Endodermal cell (in vitro differentiated cells): ENCODE measurements at regions not wholly inside any gene's neighbourhood (a gene's known extent, or its start where the extent isn't known, plus 50 kb on each side); places are given as distances from the start of the nearest gene placed in this dataset.

ENCODE experiments used
- DNase-seq: peaks from one replicate; pipeline ENCODE4 v3.0.0-alpha.2; 2017
- H3K27ac ChIP-seq: 2 replicates; pipeline ENCODE4 v1.5.1; 2013; ENCODE audit warnings: mild to moderate bottlenecking, low read depth, low read length, moderate library complexity
- H3K27me3 ChIP-seq: 2 replicates; pipeline ENCODE4 v1.6.1; 2013; ENCODE audit warnings: mild to moderate bottlenecking, low read length, moderate library complexity; ENCODE audit not compliant: insufficient read depth, control insufficient read depth, poor library complexity, severe bottlenecking
- H3K36me3 ChIP-seq: 2 replicates; pipeline ENCODE4 v1.7.0; 2013; ENCODE audit warnings: mild to moderate bottlenecking, low read length, moderate library complexity; ENCODE audit not compliant: control insufficient read depth, insufficient read depth
- H3K4me1 ChIP-seq: one replicate; pipeline ENCODE4 v1.7.0; 2013; ENCODE audit warnings: low read length; ENCODE audit not compliant: control insufficient read depth, insufficient read depth
- H3K4me3 ChIP-seq: 2 replicates; pipeline ENCODE4 v1.5.1; 2013; ENCODE audit warnings: mild to moderate bottlenecking, low read length, moderate library complexity
- H3K9ac ChIP-seq: 2 replicates; pipeline ENCODE4 v1.6.1; 2013; ENCODE audit warnings: mild to moderate bottlenecking, low read length, moderate library complexity; ENCODE audit not compliant: poor library complexity, severe bottlenecking; ENCODE audit errors: extremely low read depth
- H3K9me3 ChIP-seq: 2 replicates; pipeline ENCODE4 v1.6.1; 2013; ENCODE audit warnings: mild to moderate bottlenecking, low read length, moderate library complexity; ENCODE audit not compliant: control insufficient read depth
- H3K27ac Mint-ChIP-seq: 2 replicates; pipeline ENCODE4 v1.8.0; 2020; ENCODE audit warnings: mixed read lengths
- H3K27me3 Mint-ChIP-seq: 2 replicates; pipeline ENCODE4 v1.8.0; 2021; ENCODE audit warnings: mild to moderate bottlenecking, mixed read lengths; ENCODE audit not compliant: insufficient read depth
- H3K36me3 Mint-ChIP-seq: 2 replicates; pipeline ENCODE4 v1.8.0; 2020; ENCODE audit warnings: low read depth, mixed read lengths
- H3K4me1 Mint-ChIP-seq: 2 replicates; pipeline ENCODE4 v1.8.0; 2020; ENCODE audit warnings: mixed read lengths
- H3K4me3 Mint-ChIP-seq: 2 replicates; pipeline ENCODE4 v1.8.0; 2020; ENCODE audit warnings: mild to moderate bottlenecking, moderate library complexity, mixed read lengths
- H3K9me3 Mint-ChIP-seq: 2 replicates; pipeline ENCODE4 v1.8.0; 2020; ENCODE audit warnings: mild to moderate bottlenecking, mixed read lengths
- CTCF ChIP-seq: fragments of 200-600 bp; sonication (generic); conservative IDR thresholded peaks from 2 replicates; pipeline ENCODE4 v1.5.0; 2021; ENCODE audit warnings: antibody characterized with exemption, mild to moderate bottlenecking
- WGBS, 2 experiments: methylation state at CpG; one replicate each; pipeline versions ENCODE4 v1.1.5 to v1.1.7; 2013; ENCODE audit warnings: missing lambda C conversion rate in 2 of 2, mixed read lengths in 1 of 2; ENCODE audit not compliant: insufficient coverage in 1 of 2, insufficient read length in 1 of 2; 5-methylcytosine and 5-hydroxymethylcytosine counted together

DNA sequence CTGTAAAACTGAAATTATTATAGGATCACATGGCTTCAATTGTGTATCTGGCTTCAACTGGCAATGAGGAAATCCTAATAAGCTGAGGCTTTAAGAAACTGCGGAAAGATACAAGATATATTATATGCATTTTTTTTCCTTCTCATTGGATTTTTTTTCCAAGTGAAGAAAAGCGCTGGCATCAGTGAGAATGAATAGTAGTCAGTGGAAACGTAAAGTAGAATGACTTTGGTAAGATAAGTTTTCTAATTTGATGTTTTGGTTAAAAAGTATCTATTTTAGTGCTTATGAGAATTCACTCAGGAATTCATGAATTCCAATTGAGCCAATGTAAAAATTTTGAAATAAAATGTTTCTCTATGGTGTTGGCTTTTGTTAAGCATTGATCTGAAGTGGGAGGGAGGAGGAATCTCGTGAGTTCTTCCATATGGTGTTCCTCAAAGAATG lies 173.5 kb upstream of the FRMD6 start:
- no peaks in the 10 kb centered on the region for H3K27me3 ChIP-seq
- H3K36me3 Mint-ChIP-seq: no peaks in the 10 kb centered on the region
- H3K4me3 ChIP-seq: no peak overlapping the region
- H3K9me3 Mint-ChIP-seq: no peaks in the 10 kb centered on the region
- no peak for DNase-seq
- WGBS, 2 experiments: 91 to 94% methylated on average over 2 to 4 of the region's 4 CpGs
- H3K27me3 Mint-ChIP-seq: no peaks in the 10 kb centered on the region
- no peaks in the 10 kb centered on the region for H3K36me3 ChIP-seq
- peaks cover 9% of the 10 kb centered on the region for H3K4me1 ChIP-seq
- H3K27ac Mint-ChIP-seq: no peak overlapping the region
- H3K9me3 ChIP-seq: no peaks in the 10 kb centered on the region
- H3K27ac ChIP-seq: no peak overlapping the region
- no peak for TF ChIP-seq CTCF
- H3K4me1 Mint-ChIP-seq: peaks cover 14% of the 10 kb centered on the region
- no peak overlapping the region for H3K9ac ChIP-seq
- no peak overlapping the region for H3K4me3 Mint-ChIP-seq

DNA sequence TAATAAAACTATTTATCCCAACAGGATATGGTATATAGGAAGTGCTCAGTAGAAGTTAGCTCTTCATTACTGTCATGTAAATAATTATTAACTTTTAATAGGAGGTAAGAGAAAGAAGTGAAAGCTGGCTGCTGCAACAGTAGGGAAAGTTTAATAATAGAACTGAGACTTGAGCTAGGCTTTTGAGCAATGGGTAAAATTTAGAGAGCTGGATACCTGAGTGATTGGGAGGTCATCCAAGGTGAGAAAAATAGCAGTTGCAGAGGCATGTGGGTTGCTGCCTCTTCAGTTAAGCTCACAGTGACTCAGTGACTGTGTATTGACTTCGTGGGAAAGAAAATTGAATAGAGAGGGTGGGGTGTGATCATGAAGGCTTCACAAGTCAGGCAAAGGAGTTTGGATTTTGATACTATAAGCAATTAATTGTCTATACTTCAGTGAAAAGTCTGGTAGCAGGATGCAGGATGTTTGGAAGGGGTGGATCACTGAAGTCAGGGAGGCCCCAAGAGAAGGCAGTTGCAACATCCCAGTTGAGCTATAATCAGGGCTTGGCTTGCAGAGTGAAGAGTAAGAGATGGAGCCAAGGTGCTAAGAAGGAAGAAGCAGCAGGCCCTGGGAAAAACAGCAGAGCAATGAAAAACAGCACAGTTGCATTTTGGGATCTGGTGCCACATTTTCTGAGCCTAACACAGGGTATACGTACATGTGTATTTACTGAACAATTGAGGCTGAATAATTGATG lies 172.0 kb upstream of the FRMD6 start:
- H3K4me1 Mint-ChIP-seq: no peaks in the 10 kb centered on the region
- Histone ChIP-seq H3K4me1 (peaks cover 3% of the 10 kb centered on the region), H3K9ac (no peak overlapping the region), H3K36me3 (no peaks in the 10 kb centered on the region), H3K27ac (no peak overlapping the region), H3K27me3 (no peaks in the 10 kb centered on the region), H3K4me3 (no peak overlapping the region), H3K9me3 (no peaks in the 10 kb centered on the region)
- H3K27me3 Mint-ChIP-seq: no peaks in the 10 kb centered on the region
- DNase-seq: no peak
- no peaks in the 10 kb centered on the region for H3K36me3 Mint-ChIP-seq
- no peak overlapping the region for H3K27ac Mint-ChIP-seq
- WGBS, 2 experiments: 83 to 87% methylated on average over 2 of the region's 2 CpGs
- H3K4me3 Mint-ChIP-seq: no peak overlapping the region
- no peak for TF ChIP-seq CTCF
- H3K9me3 Mint-ChIP-seq: no peaks in the 10 kb centered on the region

DNA sequence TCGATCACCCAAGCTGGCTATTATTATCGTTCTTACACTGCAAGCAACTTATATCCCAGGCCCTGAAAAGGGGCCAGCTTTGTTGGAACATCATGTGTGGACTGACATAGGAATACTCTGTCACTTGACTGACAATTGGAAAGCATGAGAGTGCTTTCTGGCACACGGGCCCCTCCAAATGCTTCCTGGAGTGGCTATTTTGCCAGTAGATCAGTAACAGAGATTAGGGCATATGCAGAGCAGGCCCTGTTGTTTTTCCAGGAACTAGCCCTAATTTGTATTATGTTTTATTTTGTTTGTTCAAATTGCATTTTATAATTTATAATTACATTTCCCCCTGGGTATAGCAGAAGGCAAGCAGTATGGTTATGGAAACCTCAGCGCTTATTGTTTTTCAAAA lies 170.1 kb upstream of the FRMD6 start:
- no peak overlapping the region for H3K27ac ChIP-seq
- peaks cover 3% of the 10 kb centered on the region for H3K4me1 ChIP-seq
- no peaks in the 10 kb centered on the region for H3K36me3 Mint-ChIP-seq
- H3K9ac ChIP-seq: no peak overlapping the region
- H3K27me3 ChIP-seq: no peaks in the 10 kb centered on the region
- no peaks in the 10 kb centered on the region for H3K9me3 Mint-ChIP-seq
- TF ChIP-seq CTCF: no peak
- no peaks in the 10 kb centered on the region for H3K27me3 Mint-ChIP-seq
- 95% methylated on average over 4 of the region's 4 CpGs for WGBS, 2 experiments
- H3K4me3 ChIP-seq: no peak overlapping the region
- no peaks in the 10 kb centered on the region for H3K36me3 ChIP-seq
- DNase-seq: no peak
- no peaks in the 10 kb centered on the region for H3K9me3 ChIP-seq
- H3K4me3 Mint-ChIP-seq: no peak overlapping the region
- H3K4me1 Mint-ChIP-seq: no peaks in the 10 kb centered on the region
- H3K27ac Mint-ChIP-seq: no peak overlapping the region
